ENCODE measurements at regions not wholly inside any gene's neighbourhood (a gene's known extent, or its start where the extent isn't known, plus 50 kb on each side); places are given as distances from the start of the nearest gene placed in this dataset.

- TF ChIP-seq FOXK2 (IDR thresholded peaks at IDR 0.05) = no peak
- no peak for TF ChIP-seq NFRKB (IDR thresholded peaks at IDR 0.05)
- no peak for TF ChIP-seq FOXM1 (IDR thresholded peaks at IDR 0.05; ENCODE audit: borderline replicate concordance)
- no peak for TF ChIP-seq SP1 (IDR thresholded peaks at IDR 0.05)
These were observed 168.3 kb downstream of the AREG start for GRCh38 chr4:74613266-74613665.
